GM12878 (cell line): ENCODE measurements at regions not wholly inside any gene's neighbourhood (a gene's known extent, or its start where the extent isn't known, plus 50 kb on each side); places are given as distances from the start of the nearest gene placed in this dataset.

Source experiments
- ATAC-seq: fragments of 200-7000 bp; cut with Tn5 transposase; 3 replicates; pipeline ENCODE4 v1.9.1; 2020; ENCODE audit warnings: mild to moderate bottlenecking, moderate library complexity
- BruUV-seq: library from RNA; stranded (reverse); fragments of 400-500 nt; replicated peaks from 2 replicates; lab custom pipeline; 2021; lab: Mats Ljungman, UMichigan
- CTCF ChIA-PET: fragments of 300-600 bp; sonication (Branson Sonifier 250); formaldehyde crosslinking; extraction: SDS; loops from one replicate; lab custom pipeline; 2021; ENCODE audit warnings: inconsistent platforms; lab: Yijun Ruan, JAX
- POLR2A ChIA-PET: fragments of 350-600 bp; formaldehyde crosslinking; extraction: SDS; loops from one replicate; lab custom pipeline; 2021; ENCODE audit warnings: inconsistent platforms; lab: Charles Lee
- RAD21 ChIA-PET: fragments of 300-600 bp; sonication (Branson Sonifier 250); formaldehyde crosslinking; loops from one replicate; lab custom pipeline; 2023; ENCODE audit warnings: antibody characterized with exemption; ENCODE audit not compliant: unreplicated experiment; lab: Charles Lee
- SMC1A ChIA-PET: fragments of 300-600 bp; sonication (Branson Sonifier 250); formaldehyde crosslinking; loops from one replicate; lab custom pipeline; 2023; ENCODE audit not compliant: unreplicated experiment, uncharacterized antibody; lab: Charles Lee
- DNase-seq: peaks from one replicate; pipeline ENCODE4 v3.0.0-alpha.2; 2011; ENCODE audit warnings: low read depth, low spot score
- FAIRE-seq: peaks from 3 replicates; lab custom pipeline; 2011; peaks lifted over from hg19 to GRCh38; lab: Jason Lieb, UNC
- H2AFZ ChIP-seq: 2 replicates; pipeline ENCODE4 v1.6.0; 2011; ENCODE audit warnings: low read depth, low read length, control low read depth; ENCODE audit not compliant: control insufficient read depth
- H3K27ac ChIP-seq: 2 replicates; pipeline ENCODE4 v1.5.1; 2011; ENCODE audit warnings: control low read depth; ENCODE audit not compliant: control insufficient read depth, insufficient read depth
- H3K27me3 ChIP-seq, 2 experiments: replicated peaks in 1 of 2; 2 replicates each; pipeline versions ENCODE4 v1.6.0 to v1.6.1; 2011; ENCODE audit warnings: low read length in 1 of 2; ENCODE audit not compliant: control insufficient read depth in 2 of 2, insufficient read depth in 2 of 2
- H3K36me3 ChIP-seq, 2 experiments: 2 replicates each; pipeline ENCODE4 v1.5.1; 2011; ENCODE audit warnings: low read length in 1 of 2; ENCODE audit not compliant: control insufficient read depth in 2 of 2, insufficient read depth in 2 of 2
- H3K4me1 ChIP-seq: 2 replicates; pipeline ENCODE4 v1.6.1; 2011; ENCODE audit warnings: mild to moderate bottlenecking, low read length, moderate library complexity, mixed read lengths; ENCODE audit not compliant: control insufficient read depth, insufficient read depth
- H3K4me2 ChIP-seq: 2 replicates; pipeline ENCODE4 v1.6.0; 2011; ENCODE audit warnings: control low read depth; ENCODE audit not compliant: control insufficient read depth, insufficient read depth
- H3K4me3 ChIP-seq: fragments of 200-600 bp; sonication (generic); 2 replicates; pipeline ENCODE4 v1.5.1; 2016
- H3K79me2 ChIP-seq: 2 replicates; pipeline ENCODE4 v1.6.0; 2011; ENCODE audit warnings: low read length; ENCODE audit not compliant: control insufficient read depth, insufficient read depth
- H3K9ac ChIP-seq: 2 replicates; pipeline ENCODE4 v1.8.0; 2011; ENCODE audit warnings: low read length, control low read depth, mixed read lengths; ENCODE audit not compliant: control insufficient read depth, insufficient read depth
- H3K9me3 ChIP-seq: replicated peaks from 3 replicates; pipeline ENCODE4 v1.5.1; 2011; ENCODE audit warnings: mild to moderate bottlenecking, low read length; ENCODE audit not compliant: control insufficient read depth, insufficient read depth
- H4K20me1 ChIP-seq: 2 replicates; pipeline ENCODE4 v1.6.0; 2011; ENCODE audit not compliant: control insufficient read depth, insufficient read depth
- ATF3 ChIP-seq: IDR thresholded peaks from 2 replicates; pipeline ENCODE4 v1.6.1; 2011; ENCODE audit warnings: low read depth, mild to moderate bottlenecking, low read length, moderate library complexity, borderline replicate concordance; ENCODE audit errors: extremely low read depth
- ATF7 ChIP-seq: fragments of 450-650 bp; IDR thresholded peaks from 2 replicates; pipeline ENCODE4 v1.6.1; 2016; ENCODE audit warnings: low read depth, mild to moderate bottlenecking
- IRF4 ChIP-seq: IDR thresholded peaks from 2 replicates; pipeline ENCODE4 v1.6.1; 2011; ENCODE audit warnings: low read depth, low read length
- KDM1A ChIP-seq: fragments of 200-600 bp; sonication (generic); IDR thresholded peaks from 2 replicates; pipeline ENCODE4 v1.6.1; 2016; ENCODE audit warnings: borderline replicate concordance
- NFIC ChIP-seq: IDR thresholded peaks from 2 replicates; pipeline ENCODE4 v1.6.1; 2012; ENCODE audit warnings: low read depth, mild to moderate bottlenecking, inconsistent platforms, low read length, moderate library complexity
- PKNOX1 ChIP-seq: fragments of 450-650 bp; IDR thresholded peaks from 2 replicates; pipeline ENCODE4 v1.6.1; 2016; ENCODE audit warnings: mild to moderate bottlenecking
- RCOR1 ChIP-seq: conservative IDR thresholded peaks from 2 replicates; pipeline ENCODE4 v1.6.1; 2012; ENCODE audit warnings: low read depth, low read length, improper control_type of control experiment
- RELA ChIP-seq: fragments of 450-650 bp; IDR thresholded peaks from 2 replicates; pipeline ENCODE4 v1.8.0; 2014; ENCODE audit warnings: borderline replicate concordance; ENCODE audit not compliant: partially characterized antibody
- RELB ChIP-seq: fragments of 450-650 bp; IDR thresholded peaks from 2 replicates; pipeline ENCODE4 v1.6.1; 2017; ENCODE audit warnings: low read depth, mild to moderate bottlenecking, moderate library complexity
- REST ChIP-seq: IDR thresholded peaks from 2 replicates; pipeline ENCODE4 v1.6.1; 2012; ENCODE audit warnings: mild to moderate bottlenecking, low read depth, low read length
- SREBF2 ChIP-seq: IDR thresholded peaks from 2 replicates; pipeline ENCODE4 v1.6.1; 2012; ENCODE audit warnings: mild to moderate bottlenecking, low read length
- TCF12 ChIP-seq: IDR thresholded peaks from 2 replicates; pipeline ENCODE4 v1.6.1; 2011; ENCODE audit warnings: low read depth, mild to moderate bottlenecking, low read length
- WGBS: methylation state at CpG from one replicate; pipeline ENCODE4 v1.1.6; 2016; ENCODE audit warnings: low lambda C conversion rate; ENCODE audit not compliant: insufficient replicate concordance, insufficient coverage; ENCODE audit errors: missing lambda C conversion rate; 5-methylcytosine and 5-hydroxymethylcytosine counted together
- in situ Hi-C: fragments of 300-500 bp; cut with MboI; formaldehyde crosslinking; loops from 9 replicates; pipeline ENCODE4 v1.14.3; 2018; ENCODE audit warnings: mixed read lengths
- intact Hi-C: fragments of 100-400 bp; cut with micrococcal nuclease; formaldehyde crosslinking; loops from one replicate; pipeline ENCODE4 v1.14.2; 2022; ENCODE audit not compliant: unreplicated experiment

- TF ChIP-seq TCF12 (no peak), NFIC (no peak), ATF7 (no peak), IRF4 (no peak), REST (no peak), ATF3 (no peak), RCOR1 (no peak), SREBF2 (no peak), RELA (no peak), RELB (no peak), PKNOX1 (no peak), KDM1A (no peak)
- H3K27me3 ChIP-seq = no peaks in the 10 kb centered on the region; a peak in 2 of 4 replicates
- no TSS peak for BruUV-seq
- H3K4me1 ChIP-seq = no peaks in the 10 kb centered on the region
- H3K79me2 ChIP-seq = no peaks in the 10 kb centered on the region
- DNase-seq (no peak), FAIRE-seq (no peak), ATAC-seq (no peak)
- no peaks in the 10 kb centered on the region for H4K20me1 ChIP-seq
- H2AFZ ChIP-seq = no peak overlapping the region
- intact Hi-C loops (loop anchor here (5.0 kb wide), 1 partner anchor 505 kb away; no protein-coding TSS in a partner anchor), in situ Hi-C loops (no loop called here)
- ChIA-PET CTCF (interaction anchor here (1.7 to 2.3 kb wide), 2 partner anchors 16 to 26 kb away, joined by 5 to 7 read pairs; no protein-coding TSS in a partner anchor), RAD21 (no interaction called here), POLR2A (no interaction called here), SMC1A (no interaction called here)
- H3K27ac ChIP-seq = no peak overlapping the region
- H3K4me2 ChIP-seq = no peak overlapping the region
- H3K9ac ChIP-seq = no peak overlapping the region
- no peak overlapping the region for H3K4me3 ChIP-seq
- 24% methylated on average over 11 of the region's 11 CpGs for WGBS
- no peaks in the 10 kb centered on the region for H3K36me3 ChIP-seq
- H3K9me3 ChIP-seq = no peaks in the 10 kb centered on the region
These were observed 455.1 kb upstream of the B3GAT1 start for GRCh38 chr11:134866981-134867675.
